SIG-M5 (cell line): ENCODE measurements at regions not wholly inside any gene's neighbourhood (a gene's known extent, or its start where the extent isn't known, plus 50 kb on each side); places are given as distances from the start of the nearest gene placed in this dataset.

ENCODE experiments used
- DNase-seq: peaks from one replicate; lab custom pipeline; 2025; lab: John Stamatoyannopoulos, UW

- no peak for DNase-seq
Observed at GRCh38 chr12:91999823-92000222, 145.8 kb downstream of the BTG1 start.

- DNase-seq: no peak
Observed at GRCh38 chr12:91998316-91998715, 147.3 kb downstream of the BTG1 start.

GRCh38 chr12:91994208-91994797 lies 151.3 kb downstream of the BTG1 start:
- no peak for DNase-seq

GRCh38 chr12:91993287-91994017 lies 152.2 kb downstream of the BTG1 start:
- DNase-seq: no peak

- DNase-seq: no peak
Observed at GRCh38 chr12:91991399-91992187, 154.1 kb downstream of the BTG1 start.

- DNase-seq: no peak
Observed at GRCh38 chr12:91990525-91990924, 155.1 kb downstream of the BTG1 start.

- no peak for DNase-seq
Observed at GRCh38 chr12:91989143-91989542, 156.5 kb downstream of the BTG1 start.

GRCh38 chr12:91988086-91988923 lies 157.3 kb downstream of the BTG1 start:
- DNase-seq: no peak

GRCh38 chr12:91986084-91986483 lies 159.6 kb downstream of the BTG1 start:
- no peak for DNase-seq

GRCh38 chr12:91985002-91985787 lies 160.5 kb downstream of the BTG1 start:
- no peak for DNase-seq

- no peak for DNase-seq
Observed at GRCh38 chr12:91984556-91984955, 161.1 kb downstream of the BTG1 start.

GRCh38 chr12:91983935-91984334 lies 161.7 kb downstream of the BTG1 start:
- no peak for DNase-seq

- no peak for DNase-seq
Observed at GRCh38 chr12:91982946-91983345, 162.7 kb downstream of the BTG1 start.

- DNase-seq: no peak
Observed at GRCh38 chr12:91980389-91980821, 165.2 kb downstream of the BTG1 start.

GRCh38 chr12:91978143-91978542 lies 167.5 kb downstream of the BTG1 start:
- peak; percentile 31 for DNase-seq

GRCh38 chr12:91975891-91976290 lies 169.8 kb downstream of the BTG1 start:
- DNase-seq: no peak

GRCh38 chr12:91974541-91975085 lies 171.0 kb downstream of the BTG1 start:
- no peak for DNase-seq

- no peak for DNase-seq
Observed at GRCh38 chr12:91973813-91974212, 171.8 kb downstream of the BTG1 start.

- no peak for DNase-seq
Observed at GRCh38 chr12:91972896-91973295, 172.8 kb downstream of the BTG1 start.

GRCh38 chr12:91968777-91969171 lies 176.9 kb downstream of the BTG1 start:
- no peak for DNase-seq
